ENCODE measurements at regions not wholly inside any gene's neighbourhood (a gene's known extent, or its start where the extent isn't known, plus 50 kb on each side); places are given as distances from the start of the nearest gene placed in this dataset.

GRCh38 chr13:105328212-105328611 lies 1207.2 kb downstream of the EFNB2 start:
- no peak for TF ChIP-seq YY1 (IDR thresholded peaks at IDR 0.05; ENCODE audit: insufficient read depth, insufficient read length)
- no peak for TF ChIP-seq ZNF274 (IDR thresholded peaks at IDR 0.05; ENCODE audit: low read depth, low read length)
